Loucy (cell line): ENCODE measurements at regions not wholly inside any gene's neighbourhood (a gene's known extent, or its start where the extent isn't known, plus 50 kb on each side); places are given as distances from the start of the nearest gene placed in this dataset.

Experiments used
- CTCF ChIP-seq: fragments of 200-600 bp; sonication (generic); conservative IDR thresholded peaks from 2 replicates; pipeline ENCODE4 v1.5.1; 2014; ENCODE audit warnings: mild to moderate bottlenecking, antibody characterized with exemption, low read length
- EZH2phosphoT487 ChIP-seq: fragments of 200-600 bp; IDR thresholded peaks from 2 replicates; pipeline ENCODE4 v1.6.1; 2018; ENCODE audit warnings: antibody characterized with exemption, mild to moderate bottlenecking, moderate library complexity, borderline replicate concordance

DNA sequence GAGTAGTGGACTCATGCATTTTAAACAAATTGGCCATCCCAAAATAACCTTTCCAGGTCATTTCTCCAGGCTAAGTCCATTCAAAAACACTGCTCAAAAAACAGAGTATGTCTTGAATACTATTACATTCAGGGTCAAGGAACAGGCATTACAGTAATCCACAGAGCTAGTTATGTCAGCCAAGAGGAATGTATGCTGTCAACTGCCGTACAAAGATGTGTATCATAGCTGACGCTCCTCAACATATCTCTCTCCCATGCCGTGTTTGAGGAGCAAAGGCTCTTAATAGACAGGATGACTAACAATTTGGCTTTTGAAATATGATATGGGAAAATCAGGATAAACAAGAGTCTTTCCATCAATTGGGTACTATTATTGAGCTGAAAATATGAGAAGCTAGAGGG lies 68.8 kb upstream of the KCTD1 start:
- no peak for TF ChIP-seq CTCF
- TF ChIP-seq EZH2phosphoT487, result no peak
